Activated T-cell treated with anti-CD3 and anti-CD28 coated beads, Interleukin-2, amount 50 U/mL, for 72 hours (primary cell): ENCODE measurements at regions not wholly inside any gene's neighbourhood (a gene's known extent, or its start where the extent isn't known, plus 50 kb on each side); places are given as distances from the start of the nearest gene placed in this dataset.

Experiments
- ATAC-seq, 2 donors: fragments of 150-1000 bp; cut with Tn5 transposase; replicated peaks in 1 of 2; 2 replicates each; pipeline ENCODE4 v1.10.0; 2021; ENCODE audit warnings: moderate library complexity in 2 of 2, mild to moderate bottlenecking in 1 of 2
- DNase-seq, 2 donors: peaks; one replicate each; pipeline ENCODE4 v3.0.0; 2021 to 2022; ENCODE audit warnings: mixed read lengths in 1 of 2
- H3K27ac Mint-ChIP-seq: one replicate; pipeline ENCODE4 v1.8.0; 2022; ENCODE audit warnings: mild to moderate bottlenecking, moderate library complexity, mixed read lengths
- H3K27me3 Mint-ChIP-seq: one replicate; pipeline ENCODE4 v1.8.0; 2022; ENCODE audit warnings: low read depth, mixed read lengths
- H3K36me3 Mint-ChIP-seq, 2 donors: one replicate each; pipeline ENCODE4 v1.8.0; 2022; ENCODE audit warnings: mixed read lengths in 2 of 2, mild to moderate bottlenecking in 1 of 2; ENCODE audit not compliant: insufficient read depth in 2 of 2
- H3K4me1 Mint-ChIP-seq: one replicate; pipeline ENCODE4 v1.8.0; 2022; ENCODE audit warnings: low read depth, mixed read lengths
- H3K4me3 Mint-ChIP-seq, 2 donors: one replicate each; pipeline ENCODE4 v1.8.0; 2022; ENCODE audit warnings: mild to moderate bottlenecking in 2 of 2, mixed read lengths in 2 of 2, moderate library complexity in 2 of 2
- H3K9me3 Mint-ChIP-seq, 2 donors: one replicate each; pipeline ENCODE4 v1.8.0; 2022; ENCODE audit warnings: mixed read lengths in 2 of 2

GRCh38 chr21:35238119-35238518, 189.0 kb upstream of the RUNX1 start:
- DNase-seq (no peak), ATAC-seq (peak; percentile 50 to 56)
- Mint-ChIP-seq H3K4me3 (no peak overlapping the region), H3K27ac (no peak overlapping the region), H3K9me3 (peaks cover 11 to 16% of the 10 kb centered on the region in 2 donors), H3K27me3 (peaks cover 7% of the 10 kb centered on the region), H3K4me1 (peaks cover 46% of the 10 kb centered on the region), H3K36me3 (peaks cover 15 to 25% of the 10 kb centered on the region in 2 donors)

- Mint-ChIP-seq H3K27me3 (peaks cover 7% of the 10 kb centered on the region), H3K4me1 (peaks cover 46% of the 10 kb centered on the region), H3K27ac (no peak overlapping the region), H3K4me3 (peak overlapping the region; percentile 2 to 11), H3K9me3 (peaks cover 11 to 16% of the 10 kb centered on the region in 2 donors), H3K36me3 (peaks cover 15 to 25% of the 10 kb centered on the region in 2 donors)
- no peak for ATAC-seq
- no peak for DNase-seq
Measured at GRCh38 chr21:35237287-35237686, 188.2 kb upstream of the RUNX1 start.

- Mint-ChIP-seq H3K4me3 (no peak overlapping the region), H3K36me3 (peaks cover 15 to 25% of the 10 kb centered on the region in 2 donors), H3K4me1 (peaks cover 47% of the 10 kb centered on the region), H3K27ac (no peak overlapping the region), H3K27me3 (no peaks in the 10 kb centered on the region), H3K9me3 (peaks cover 9 to 16% of the 10 kb centered on the region in 2 donors)
- ATAC-seq (peak in 1 of 2 donors; percentile 40), DNase-seq (no peak)
Measured at GRCh38 chr21:35236090-35236489, 187.0 kb upstream of the RUNX1 start.

- DNase-seq (no peak), ATAC-seq (peak; percentile 66 to 72)
- Mint-ChIP-seq H3K36me3 (peaks cover 15 to 25% of the 10 kb centered on the region in 2 donors), H3K27ac (no peak overlapping the region), H3K27me3 (no peaks in the 10 kb centered on the region), H3K4me3 (peak overlapping the region in 1 of 2 donors; percentile 64), H3K4me1 (peaks cover 55% of the 10 kb centered on the region), H3K9me3 (peaks cover 9 to 16% of the 10 kb centered on the region in 2 donors)
Measured at GRCh38 chr21:35234725-35235124, 185.6 kb upstream of the RUNX1 start.

- no peak for ATAC-seq
Measured at GRCh38 chr21:35233756-35234155, 184.7 kb upstream of the RUNX1 start.

GRCh38 chr21:35232545-35233176, 183.6 kb upstream of the RUNX1 start:
- no peak for DNase-seq
- Mint-ChIP-seq H3K4me1 (peaks cover 43% of the 10 kb centered on the region), H3K27me3 (no peaks in the 10 kb centered on the region)

More at GRCh38 chr21:35233756-35234155, 184.7 kb upstream of the RUNX1 start:
- Mint-ChIP-seq H3K36me3 (peaks cover 15 to 25% of the 10 kb centered on the region in 2 donors), H3K4me3 (no peak overlapping the region), H3K4me1 (peaks cover 47% of the 10 kb centered on the region), H3K27me3 (no peaks in the 10 kb centered on the region), H3K9me3 (peaks cover 9 to 16% of the 10 kb centered on the region in 2 donors), H3K27ac (no peak overlapping the region)
- DNase-seq, result no peak

GRCh38 chr21:35231090-35231489, 182.0 kb upstream of the RUNX1 start:
- no peak overlapping the region for H3K4me3 Mint-ChIP-seq

More at GRCh38 chr21:35232545-35233176, 183.6 kb upstream of the RUNX1 start:
- Mint-ChIP-seq H3K27ac (no peak overlapping the region), H3K9me3 (peaks cover 3 to 13% of the 10 kb centered on the region in 2 donors), H3K36me3 (peaks cover 12 to 19% of the 10 kb centered on the region in 2 donors), H3K4me3 (no peak overlapping the region)
- ATAC-seq, result no peak

GRCh38 chr21:35229290-35229689, 180.2 kb upstream of the RUNX1 start:
- H3K4me3 Mint-ChIP-seq, result no peak overlapping the region
- no peaks in the 10 kb centered on the region for H3K36me3 Mint-ChIP-seq
- no peaks in the 10 kb centered on the region for H3K9me3 Mint-ChIP-seq
- no peak overlapping the region for H3K27ac Mint-ChIP-seq
- DNase-seq, result no peak
- ATAC-seq, result no peak
- peaks cover 40% of the 10 kb centered on the region for H3K4me1 Mint-ChIP-seq
- H3K27me3 Mint-ChIP-seq, result no peaks in the 10 kb centered on the region

More at GRCh38 chr21:35231090-35231489, 182.0 kb upstream of the RUNX1 start:
- ATAC-seq (no peak), DNase-seq (no peak)
- Mint-ChIP-seq H3K27ac (no peak overlapping the region), H3K27me3 (no peaks in the 10 kb centered on the region), H3K4me1 (peaks cover 46% of the 10 kb centered on the region), H3K9me3 (peaks cover 1 to 2% of the 10 kb centered on the region in 2 donors), H3K36me3 (peaks cover 4 to 5% of the 10 kb centered on the region in 2 donors)

GRCh38 chr21:35227786-35228185, 178.7 kb upstream of the RUNX1 start:
- Mint-ChIP-seq H3K9me3 (no peaks in the 10 kb centered on the region), H3K27ac (peak overlapping the region; percentile 55), H3K27me3 (no peaks in the 10 kb centered on the region), H3K36me3 (no peaks in the 10 kb centered on the region), H3K4me3 (peak overlapping the region; percentile 75 to 76), H3K4me1 (peaks cover 54% of the 10 kb centered on the region)
- DNase-seq (no peak), ATAC-seq (no peak)

- Mint-ChIP-seq H3K9me3 (no peaks in the 10 kb centered on the region), H3K27ac (peak overlapping the region; percentile 59), H3K4me1 (peaks cover 60% of the 10 kb centered on the region), H3K4me3 (peak overlapping the region; percentile 75 to 76), H3K27me3 (no peaks in the 10 kb centered on the region), H3K36me3 (no peaks in the 10 kb centered on the region)
- DNase-seq (peak; percentile 62 to 67), ATAC-seq (peak; percentile 72 to 78)
Measured at GRCh38 chr21:35226968-35227744, 178.1 kb upstream of the RUNX1 start.

GRCh38 chr21:35226328-35226727, 177.2 kb upstream of the RUNX1 start:
- peak overlapping the region; percentile 75 to 76 for H3K4me3 Mint-ChIP-seq
- no peaks in the 10 kb centered on the region for H3K9me3 Mint-ChIP-seq
- peaks cover 0 to 2% of the 10 kb centered on the region in 2 donors for H3K36me3 Mint-ChIP-seq
- DNase-seq (no peak), ATAC-seq (no peak)
- H3K4me1 Mint-ChIP-seq, result peaks cover 68% of the 10 kb centered on the region
- no peaks in the 10 kb centered on the region for H3K27me3 Mint-ChIP-seq
- H3K27ac Mint-ChIP-seq, result no peak overlapping the region

- H3K4me3 Mint-ChIP-seq, result peak overlapping the region in 1 of 2 donors; percentile 9
- no peaks in the 10 kb centered on the region for H3K27me3 Mint-ChIP-seq
- H3K4me1 Mint-ChIP-seq, result peaks cover 62% of the 10 kb centered on the region
- no peaks in the 10 kb centered on the region for H3K9me3 Mint-ChIP-seq
- H3K36me3 Mint-ChIP-seq, result peaks cover 0 to 3% of the 10 kb centered on the region in 2 donors
- DNase-seq (no peak), ATAC-seq (no peak)
- no peak overlapping the region for H3K27ac Mint-ChIP-seq
Measured at GRCh38 chr21:35225573-35225972, 176.5 kb upstream of the RUNX1 start.

GRCh38 chr21:35223480-35224156, 174.5 kb upstream of the RUNX1 start:
- Mint-ChIP-seq H3K27ac (no peak overlapping the region), H3K9me3 (peaks cover 1 to 2% of the 10 kb centered on the region in 2 donors), H3K4me1 (peaks cover 71% of the 10 kb centered on the region), H3K4me3 (peak overlapping the region in 1 of 2 donors; percentile 25), H3K36me3 (peaks cover 2 to 5% of the 10 kb centered on the region in 2 donors), H3K27me3 (no peaks in the 10 kb centered on the region)
- DNase-seq, result no peak
- no peak for ATAC-seq
